AG10803 (cell line): ENCODE measurements at regions not wholly inside any gene's neighbourhood (a gene's known extent, or its start where the extent isn't known, plus 50 kb on each side); places are given as distances from the start of the nearest gene placed in this dataset.

ENCODE experiments used
- DNase-seq: peaks from one replicate; pipeline ENCODE4 v3.0.0; 2010; ENCODE audit warnings: low read depth
- H3K4me3 ChIP-seq: 2 replicates; pipeline ENCODE4 v1.5.1; 2011; ENCODE audit warnings: mild to moderate bottlenecking, low read length, control low read depth
- TF ChIP-seq, protein P1 (sequence below): conservative IDR thresholded peaks from 2 replicates; pipeline ENCODE4 v1.5.1; 2011; ENCODE audit warnings: mild to moderate bottlenecking, low read length, control low read depth, inconsistent platforms

- DNase-seq = no peak
- TF ChIP-seq, protein P1, sequence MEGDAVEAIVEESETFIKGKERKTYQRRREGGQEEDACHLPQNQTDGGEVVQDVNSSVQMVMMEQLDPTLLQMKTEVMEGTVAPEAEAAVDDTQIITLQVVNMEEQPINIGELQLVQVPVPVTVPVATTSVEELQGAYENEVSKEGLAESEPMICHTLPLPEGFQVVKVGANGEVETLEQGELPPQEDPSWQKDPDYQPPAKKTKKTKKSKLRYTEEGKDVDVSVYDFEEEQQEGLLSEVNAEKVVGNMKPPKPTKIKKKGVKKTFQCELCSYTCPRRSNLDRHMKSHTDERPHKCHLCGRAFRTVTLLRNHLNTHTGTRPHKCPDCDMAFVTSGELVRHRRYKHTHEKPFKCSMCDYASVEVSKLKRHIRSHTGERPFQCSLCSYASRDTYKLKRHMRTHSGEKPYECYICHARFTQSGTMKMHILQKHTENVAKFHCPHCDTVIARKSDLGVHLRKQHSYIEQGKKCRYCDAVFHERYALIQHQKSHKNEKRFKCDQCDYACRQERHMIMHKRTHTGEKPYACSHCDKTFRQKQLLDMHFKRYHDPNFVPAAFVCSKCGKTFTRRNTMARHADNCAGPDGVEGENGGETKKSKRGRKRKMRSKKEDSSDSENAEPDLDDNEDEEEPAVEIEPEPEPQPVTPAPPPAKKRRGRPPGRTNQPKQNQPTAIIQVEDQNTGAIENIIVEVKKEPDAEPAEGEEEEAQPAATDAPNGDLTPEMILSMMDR = no peak
Observed at GRCh38 chr9:90449213-90449925, 193.3 kb downstream of the DIRAS2 start.

GRCh38 chr9:90451804-90452203 lies 190.8 kb downstream of the DIRAS2 start:
- no peak overlapping the region for H3K4me3 ChIP-seq
- TF ChIP-seq, protein P1 = no peak
- DNase-seq = no peak

More at GRCh38 chr9:90449213-90449925, 193.3 kb downstream of the DIRAS2 start:
- H3K4me3 ChIP-seq = no peak overlapping the region

DNA sequence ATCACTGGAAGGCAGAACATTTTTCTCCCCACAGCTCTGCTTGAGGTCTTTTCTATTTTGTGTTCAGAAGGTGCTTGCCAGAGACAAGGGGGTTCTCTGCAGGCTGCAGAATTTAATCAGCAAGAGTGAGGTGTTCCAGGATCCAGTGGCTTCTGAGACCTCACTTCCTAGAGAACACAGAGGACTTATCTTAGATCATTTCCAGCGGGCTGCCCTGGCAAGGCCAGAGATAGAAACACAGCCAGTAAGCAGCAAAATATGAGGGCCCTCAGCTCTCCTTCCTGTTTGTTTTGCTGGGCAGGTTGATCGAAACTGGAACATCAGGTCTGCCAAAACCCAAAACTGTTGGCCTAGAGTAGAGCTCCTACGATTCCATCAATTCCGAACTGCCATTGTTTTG lies 187.3 kb downstream of the DIRAS2 start:
- H3K4me3 ChIP-seq = no peak overlapping the region
- DNase-seq = no peak
- TF ChIP-seq, protein P1 = no peak

DNA sequence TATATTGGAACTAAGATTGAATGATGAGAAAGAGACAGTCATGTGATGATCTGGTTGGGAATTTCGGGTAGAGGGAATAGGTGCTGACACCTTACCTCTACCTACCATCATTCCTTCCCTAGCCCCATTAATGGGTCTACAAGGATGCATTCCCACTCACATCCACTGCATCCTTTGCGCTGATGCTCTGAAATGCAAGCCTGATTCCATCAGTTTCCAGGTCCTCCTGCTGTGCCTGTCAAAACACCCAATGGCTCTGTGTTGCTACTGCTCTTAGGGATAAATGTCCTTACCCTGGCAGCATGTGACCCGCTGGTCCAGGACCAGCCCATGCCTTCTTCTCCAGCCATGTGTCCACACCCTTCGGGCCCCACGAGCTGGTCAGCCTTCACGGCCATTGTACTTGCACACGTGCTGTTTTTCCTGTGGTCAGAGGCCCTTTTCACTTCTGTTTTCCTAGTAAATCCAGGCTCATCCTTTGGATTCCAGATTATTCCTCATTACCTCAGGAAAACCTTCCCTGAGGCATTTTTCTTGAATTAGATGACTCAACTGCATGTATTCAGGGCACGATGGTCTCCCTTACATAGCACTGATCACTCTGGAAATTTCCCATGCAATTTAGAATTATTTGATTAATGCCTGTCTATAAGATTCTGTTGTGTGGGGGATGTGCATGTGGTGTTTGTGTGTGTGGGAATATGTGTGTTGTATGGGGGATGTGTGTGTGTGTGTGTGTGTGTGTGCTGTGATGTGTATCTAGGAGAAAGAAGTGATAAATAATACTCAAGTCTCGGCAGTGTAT lies 185.0 kb downstream of the DIRAS2 start:
- DNase-seq = no peak
- TF ChIP-seq, protein P1 = no peak
- H3K4me3 ChIP-seq = no peak overlapping the region

DNA sequence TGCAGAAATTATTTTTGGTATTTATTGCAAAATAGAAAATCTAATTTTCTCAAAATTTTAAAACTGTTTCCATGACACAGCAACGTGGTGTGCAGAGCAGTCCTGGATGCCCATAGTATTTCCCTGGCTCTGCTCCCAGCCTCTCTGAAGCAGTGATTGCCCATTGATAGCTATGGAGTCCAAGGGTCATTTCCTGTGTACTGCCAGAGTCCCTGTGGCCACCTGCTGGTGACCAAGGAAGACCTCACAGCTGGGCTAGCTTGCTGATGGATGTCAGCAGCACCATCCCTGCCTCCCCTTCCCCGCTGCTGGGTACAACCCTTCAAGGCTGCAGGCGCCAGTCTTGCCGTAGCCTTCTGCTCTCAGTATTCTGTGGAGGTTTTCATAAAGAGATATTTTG lies 184.1 kb downstream of the DIRAS2 start:
- no peak overlapping the region for H3K4me3 ChIP-seq
- DNase-seq = no peak
- TF ChIP-seq, protein P1 = no peak; the same call in 1 of the 2 replicates

- DNase-seq = no peak
- TF ChIP-seq, protein P1 = no peak
- H3K4me3 ChIP-seq = no peak overlapping the region
Observed at GRCh38 chr9:90459321-90459720, 183.3 kb downstream of the DIRAS2 start.

DNA sequence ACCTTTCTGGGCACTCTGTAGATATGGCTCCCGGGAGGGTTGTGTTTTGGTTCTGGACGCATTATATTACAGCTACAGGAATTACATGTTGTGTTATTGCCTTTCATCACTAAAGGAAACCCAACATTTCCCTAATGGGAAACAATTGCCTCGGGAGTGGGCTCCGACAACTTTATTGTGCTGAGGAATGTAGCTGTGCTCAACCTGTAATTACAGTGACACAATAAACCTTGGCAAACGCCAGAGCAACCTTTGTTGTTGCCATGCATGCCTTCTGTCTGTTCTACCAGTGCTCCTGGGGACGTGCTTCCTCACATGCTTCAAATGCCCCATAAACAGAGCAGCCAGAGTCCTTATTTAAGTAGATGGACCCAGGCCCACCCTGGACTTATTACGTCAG lies 182.4 kb downstream of the DIRAS2 start:
- TF ChIP-seq, protein P1 = no peak
- DNase-seq = no peak
- no peak overlapping the region for H3K4me3 ChIP-seq
